H7 (cell line): ENCODE measurements at regions not wholly inside any gene's neighbourhood (a gene's known extent, or its start where the extent isn't known, plus 50 kb on each side); places are given as distances from the start of the nearest gene placed in this dataset.
"Not testable (repeated sequence)": the region's sequence is repeated elsewhere in the genome, so short reads cannot be mapped to it uniquely, and the experiment has no call there.

Experiments
- DNase-seq: peaks from one replicate; pipeline ENCODE4 v3.0.0; 2012
- H3K27me3 ChIP-seq: 2 replicates; pipeline ENCODE4 v1.6.0; 2011; ENCODE audit warnings: mild to moderate bottlenecking, low read length; ENCODE audit not compliant: control insufficient read depth, insufficient read depth
- H3K36me3 ChIP-seq: replicated peaks from 2 replicates; pipeline ENCODE4 v1.5.1; 2011; ENCODE audit warnings: low read length; ENCODE audit not compliant: control insufficient read depth, insufficient read depth
- H3K4me3 ChIP-seq: 2 replicates; pipeline ENCODE4 v1.5.1; 2011; ENCODE audit warnings: low read depth, mild to moderate bottlenecking, control low read depth, low read length, moderate library complexity; ENCODE audit not compliant: insufficient read depth

- DNase-seq, H3K27me3 ChIP-seq, H3K36me3 ChIP-seq, H3K4me3 ChIP-seq: not testable (repeated sequence)
These were observed 347.0 kb downstream of the SRGAP2C start for GRCh38 chr1:121531747-121532146.

- H3K4me3 ChIP-seq, result peak overlapping the region; percentile 25
- not testable (repeated sequence) for DNase-seq
These were observed 353.4 kb downstream of the SRGAP2C start for GRCh38 chr1:121538148-121538547.

GRCh38 chr1:121538943-121539575 is 354.3 kb downstream of the SRGAP2C start:
- Histone ChIP-seq H3K27me3 (no peaks in the 10 kb centered on the region), H3K36me3 (no peaks in the 10 kb centered on the region), H3K4me3 (no peak overlapping the region)
- DNase-seq, result no peak

More at GRCh38 chr1:121538148-121538547, 353.4 kb downstream of the SRGAP2C start:
- H3K36me3 ChIP-seq, H3K27me3 ChIP-seq: not testable (repeated sequence)

GRCh38 chr1:121543988-121544387 is 359.2 kb downstream of the SRGAP2C start:
- not testable (repeated sequence) for H3K27me3 ChIP-seq, DNase-seq, H3K36me3 ChIP-seq, H3K4me3 ChIP-seq

- H3K36me3 ChIP-seq, result no peaks in the 10 kb centered on the region
- DNase-seq, result no peak
- no peak overlapping the region for H3K4me3 ChIP-seq
- H3K27me3 ChIP-seq, result no peaks in the 10 kb centered on the region
These were observed 359.7 kb downstream of the SRGAP2C start for GRCh38 chr1:121544500-121544899.

- DNase-seq, H3K4me3 ChIP-seq: not testable (repeated sequence)
These were observed 361.1 kb downstream of the SRGAP2C start for GRCh38 chr1:121545899-121546298.

GRCh38 chr1:121546830-121547591 is 362.2 kb downstream of the SRGAP2C start:
- H3K4me3 ChIP-seq, result no peak overlapping the region
- DNase-seq, result no peak
- no peaks in the 10 kb centered on the region for H3K36me3 ChIP-seq
- no peaks in the 10 kb centered on the region for H3K27me3 ChIP-seq

More at GRCh38 chr1:121545899-121546298, 361.1 kb downstream of the SRGAP2C start:
- H3K27me3 ChIP-seq, H3K36me3 ChIP-seq: not testable (repeated sequence)

- H3K27me3 ChIP-seq, H3K4me3 ChIP-seq, DNase-seq, H3K36me3 ChIP-seq: not testable (repeated sequence)
These were observed 363.0 kb downstream of the SRGAP2C start for GRCh38 chr1:121547726-121548125.

- not testable (repeated sequence) for H3K4me3 ChIP-seq, DNase-seq, H3K27me3 ChIP-seq, H3K36me3 ChIP-seq
These were observed 366.0 kb downstream of the SRGAP2C start for GRCh38 chr1:121550817-121551216.

GRCh38 chr1:121551491-121551890 is 366.7 kb downstream of the SRGAP2C start:
- not testable (repeated sequence) for DNase-seq, H3K36me3 ChIP-seq, H3K27me3 ChIP-seq, H3K4me3 ChIP-seq

- not testable (repeated sequence) for H3K27me3 ChIP-seq, DNase-seq
These were observed 371.8 kb downstream of the SRGAP2C start for GRCh38 chr1:121556560-121556959.

GRCh38 chr1:121558034-121558433 is 373.3 kb downstream of the SRGAP2C start:
- H3K27me3 ChIP-seq, H3K36me3 ChIP-seq, DNase-seq, H3K4me3 ChIP-seq: not testable (repeated sequence)

More at GRCh38 chr1:121556560-121556959, 371.8 kb downstream of the SRGAP2C start:
- not testable (repeated sequence) for H3K4me3 ChIP-seq, H3K36me3 ChIP-seq

GRCh38 chr1:121558514-121558913 is 373.7 kb downstream of the SRGAP2C start:
- H3K4me3 ChIP-seq, result no peak overlapping the region
- no peak for DNase-seq
- no peaks in the 10 kb centered on the region for H3K27me3 ChIP-seq
- no peaks in the 10 kb centered on the region for H3K36me3 ChIP-seq

- H3K27me3 ChIP-seq, result no peaks in the 10 kb centered on the region
- DNase-seq, result no peak
- H3K4me3 ChIP-seq, result no peak overlapping the region
- no peaks in the 10 kb centered on the region for H3K36me3 ChIP-seq
These were observed 381.6 kb downstream of the SRGAP2C start for GRCh38 chr1:121566346-121566745.

GRCh38 chr1:121569428-121569827 is 384.7 kb downstream of the SRGAP2C start:
- DNase-seq, result no peak
- no peaks in the 10 kb centered on the region for H3K36me3 ChIP-seq
- H3K27me3 ChIP-seq, result no peaks in the 10 kb centered on the region
- no peak overlapping the region for H3K4me3 ChIP-seq
